NCI-H345 treated with DMSO at 0.1 percent for 48 hours (cell line): ENCODE measurements at regions not wholly inside any gene's neighbourhood (a gene's known extent, or its start where the extent isn't known, plus 50 kb on each side); places are given as distances from the start of the nearest gene placed in this dataset.
"Not testable (repeated sequence)": the region's sequence is repeated elsewhere in the genome, so short reads cannot be mapped to it uniquely, and the experiment has no call there.

Experiments used
- DNase-seq: peaks from one replicate; lab custom pipeline; 2025; ENCODE audit not compliant: unreplicated experiment; lab: John Stamatoyannopoulos, UW

GRCh38 chr2:223176970-223177369 lies 125.0 kb downstream of the KCNE4 start:
- no peak for DNase-seq

- no peak for DNase-seq
These were observed 128.5 kb downstream of the KCNE4 start for GRCh38 chr2:223180463-223180862.

- no peak for DNase-seq
These were observed 129.6 kb downstream of the KCNE4 start for GRCh38 chr2:223181561-223181960.

DNA sequence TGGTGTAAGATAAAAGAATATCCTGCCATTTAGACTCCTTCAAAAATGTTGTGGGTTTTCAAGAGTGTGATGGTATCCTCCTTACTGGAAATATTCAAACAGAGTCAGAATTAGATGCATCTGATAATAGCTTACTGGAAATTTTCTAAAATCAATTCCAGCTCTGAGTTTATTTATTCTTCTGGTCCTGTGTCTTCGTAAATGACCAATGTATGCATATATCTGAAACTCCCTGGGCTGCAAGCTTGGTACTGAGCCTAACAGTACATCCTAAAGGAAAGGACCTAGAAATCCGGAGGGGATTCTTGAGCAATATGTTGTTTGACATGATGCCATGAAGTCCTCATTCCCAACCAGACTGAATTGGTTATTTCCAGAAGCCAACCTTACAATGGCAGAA lies 130.4 kb downstream of the KCNE4 start:
- no peak for DNase-seq

- no peak for DNase-seq
These were observed 133.6 kb downstream of the KCNE4 start for GRCh38 chr2:223185638-223186037.

GRCh38 chr2:223187256-223187655 lies 135.3 kb downstream of the KCNE4 start:
- no peak for DNase-seq

DNA sequence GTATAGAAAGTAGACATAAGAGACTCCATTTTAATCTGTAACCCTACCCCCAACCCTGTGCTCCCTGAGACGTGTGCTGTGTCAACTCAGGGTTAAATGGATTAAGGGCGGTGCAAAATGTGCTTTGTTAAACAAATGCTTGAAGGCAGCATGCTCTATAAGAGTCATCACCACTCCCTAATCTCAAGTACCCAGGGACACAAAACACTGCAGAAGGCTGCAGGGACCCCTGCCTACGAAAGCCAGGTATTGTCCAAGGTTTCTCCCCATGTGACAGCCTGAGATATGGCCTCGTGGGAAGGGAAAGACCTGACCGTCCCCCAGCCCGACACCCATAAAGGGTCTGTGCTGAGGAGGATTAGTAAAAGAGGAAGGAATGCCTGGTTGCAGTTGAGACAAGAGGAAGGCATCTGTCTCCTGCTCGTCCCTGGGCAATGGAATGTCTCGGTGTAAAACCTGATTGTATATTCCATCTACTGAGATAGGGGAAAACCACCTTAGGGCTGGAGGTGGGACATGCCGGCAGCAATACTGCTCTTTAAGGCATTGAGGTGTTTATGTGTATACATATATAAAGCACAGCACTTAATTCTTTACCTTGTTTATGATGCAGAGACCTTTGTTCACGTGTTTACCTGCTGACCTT lies 138.7 kb downstream of the KCNE4 start:
- DNase-seq, result not testable (repeated sequence)

GRCh38 chr2:223196331-223196730 lies 144.3 kb downstream of the KCNE4 start:
- no peak for DNase-seq

- no peak for DNase-seq
These were observed 145.1 kb downstream of the KCNE4 start for GRCh38 chr2:223197046-223197445.

DNA sequence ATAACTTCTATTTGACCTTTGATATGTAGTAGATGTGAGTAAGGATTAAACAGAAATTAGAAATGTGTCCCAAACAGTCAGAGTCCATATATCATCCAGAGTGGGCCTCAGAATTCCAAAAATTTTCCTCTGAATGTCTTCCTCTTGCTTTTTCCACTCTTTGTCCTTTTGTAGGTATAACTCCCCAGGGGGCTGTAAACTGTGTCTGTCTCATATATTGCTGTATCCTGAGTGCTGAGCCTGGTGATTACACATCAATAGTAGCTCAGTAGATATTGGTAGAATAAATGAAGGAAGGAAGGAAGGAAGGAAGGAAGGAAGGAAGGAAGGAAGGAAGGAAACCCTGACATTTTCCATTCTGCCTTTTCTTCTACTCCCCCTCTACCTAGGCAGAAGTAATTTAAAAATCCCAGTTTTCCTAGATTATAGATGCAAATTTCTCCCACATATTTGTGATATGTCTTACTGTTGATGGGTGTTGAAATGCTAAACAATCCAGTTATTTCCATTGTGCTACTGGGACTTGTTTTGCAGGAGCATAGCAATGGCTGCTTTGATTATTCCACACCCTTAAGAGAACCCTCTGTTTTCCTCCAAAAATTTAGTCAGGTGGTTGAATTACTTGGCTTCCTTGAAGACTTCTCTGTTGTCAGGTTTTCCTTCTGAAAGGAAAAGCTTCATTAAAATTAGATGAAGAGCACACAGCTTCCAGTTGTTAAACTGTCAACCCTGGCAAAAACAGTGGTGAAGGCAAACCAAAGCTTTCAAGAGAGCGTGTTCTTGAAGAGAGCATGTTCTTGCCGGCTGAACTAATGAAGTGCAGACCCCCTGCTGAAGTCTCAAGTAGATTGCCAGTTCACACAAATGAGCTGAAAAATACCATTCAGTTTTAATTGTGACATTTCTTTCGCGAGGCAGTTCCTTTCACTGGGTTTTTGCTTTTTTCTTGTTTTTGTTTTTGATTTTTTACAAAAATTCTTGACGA lies 147.8 kb downstream of the KCNE4 start:
- DNase-seq, result no peak

DNA sequence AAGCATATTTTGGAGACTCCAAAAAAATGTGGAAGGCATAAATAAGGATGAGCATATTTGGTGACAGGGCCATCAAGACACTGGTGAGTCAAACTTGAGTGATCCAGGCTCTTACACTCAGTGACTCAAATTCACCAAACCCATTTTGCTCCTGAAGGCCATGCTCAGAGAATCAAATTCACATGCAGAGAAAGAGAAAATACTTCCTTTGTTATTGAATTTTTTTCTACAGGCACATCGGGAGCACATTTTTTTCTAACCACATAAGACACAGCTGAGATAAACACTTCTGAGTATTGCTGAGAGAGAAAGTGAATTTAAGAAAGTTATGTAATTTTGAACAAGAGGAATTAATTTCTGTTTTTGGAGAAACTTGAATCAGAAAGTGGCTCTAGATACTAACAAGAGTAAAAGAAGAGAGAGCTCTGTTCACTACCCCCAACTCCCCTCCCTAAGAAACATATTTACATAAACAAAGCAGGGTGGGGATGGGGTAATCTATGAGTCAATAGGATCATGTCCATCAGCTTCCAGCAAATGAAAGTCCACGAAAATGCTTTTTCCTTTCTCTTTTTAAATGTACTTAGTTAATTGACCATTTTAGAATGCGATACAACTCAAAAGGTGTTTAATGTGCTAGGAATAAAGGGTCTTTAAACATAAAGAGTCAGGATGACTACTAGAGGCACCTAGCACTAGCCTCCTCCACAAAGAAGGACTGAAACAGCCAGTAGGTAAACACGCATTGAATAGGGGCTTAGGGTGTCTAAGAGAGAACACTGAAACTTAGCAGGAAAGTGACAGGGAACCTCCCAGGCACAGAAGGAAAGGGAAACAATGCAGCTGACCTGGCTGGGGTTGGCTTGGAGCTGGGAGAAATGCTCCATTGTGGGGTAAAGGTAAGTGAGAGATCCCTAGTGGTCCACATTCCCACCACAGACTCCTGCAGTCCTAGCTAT lies 152.3 kb downstream of the KCNE4 start:
- DNase-seq, result no peak

GRCh38 chr2:223210489-223210888 lies 158.5 kb downstream of the KCNE4 start:
- DNase-seq, result no peak

- no peak for DNase-seq
These were observed 162.6 kb downstream of the KCNE4 start for GRCh38 chr2:223214394-223215253.

GRCh38 chr2:223215254-223215516 lies 163.2 kb downstream of the KCNE4 start:
- DNase-seq, result no peak

DNA sequence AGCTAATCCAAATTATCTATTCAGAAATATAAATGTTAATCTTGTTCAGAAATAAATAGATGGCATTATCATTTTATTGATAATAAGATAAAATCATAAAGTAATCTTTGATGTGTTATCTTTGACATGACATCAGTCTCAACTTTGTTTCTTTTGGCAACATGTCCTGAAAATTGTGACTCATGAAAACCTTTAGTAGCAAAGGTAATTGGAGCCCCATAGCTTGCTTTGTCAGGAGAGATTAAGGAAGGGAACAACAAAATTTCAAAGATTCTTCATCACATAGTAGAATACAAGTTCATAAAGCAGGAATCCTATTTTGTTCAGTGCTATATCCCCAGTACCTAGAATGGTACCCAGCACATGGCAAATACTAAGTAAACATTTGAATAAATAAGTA lies 165.4 kb downstream of the KCNE4 start:
- no peak for DNase-seq

DNA sequence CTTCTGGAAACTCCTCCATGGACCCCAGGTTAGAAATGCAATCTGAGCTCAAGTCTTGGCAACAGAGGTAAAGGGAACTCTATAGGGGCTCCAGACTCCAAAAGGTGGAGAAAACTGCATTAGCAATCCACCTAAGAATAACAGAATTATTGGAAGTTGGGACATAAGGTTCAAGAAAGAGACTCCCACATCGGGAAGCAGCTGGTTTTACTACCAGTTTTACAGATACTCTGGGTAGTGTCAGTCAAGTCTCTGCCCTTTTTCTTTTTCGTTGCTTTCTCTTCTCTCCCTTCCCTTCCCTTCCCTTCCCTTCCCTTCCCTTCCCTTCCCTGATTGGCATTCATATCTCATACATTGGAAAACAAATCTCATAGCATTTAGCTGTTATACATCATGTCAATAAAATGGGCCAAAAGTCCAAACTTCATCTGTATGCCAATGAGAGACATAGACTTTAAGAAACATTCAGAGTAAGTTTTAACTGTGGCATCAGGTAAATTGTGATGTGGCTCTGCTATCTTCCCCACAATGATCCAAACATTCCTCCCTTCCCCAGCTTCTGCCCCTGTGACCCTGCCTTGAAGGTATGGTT lies 166.7 kb downstream of the KCNE4 start:
- DNase-seq, result no peak

DNA sequence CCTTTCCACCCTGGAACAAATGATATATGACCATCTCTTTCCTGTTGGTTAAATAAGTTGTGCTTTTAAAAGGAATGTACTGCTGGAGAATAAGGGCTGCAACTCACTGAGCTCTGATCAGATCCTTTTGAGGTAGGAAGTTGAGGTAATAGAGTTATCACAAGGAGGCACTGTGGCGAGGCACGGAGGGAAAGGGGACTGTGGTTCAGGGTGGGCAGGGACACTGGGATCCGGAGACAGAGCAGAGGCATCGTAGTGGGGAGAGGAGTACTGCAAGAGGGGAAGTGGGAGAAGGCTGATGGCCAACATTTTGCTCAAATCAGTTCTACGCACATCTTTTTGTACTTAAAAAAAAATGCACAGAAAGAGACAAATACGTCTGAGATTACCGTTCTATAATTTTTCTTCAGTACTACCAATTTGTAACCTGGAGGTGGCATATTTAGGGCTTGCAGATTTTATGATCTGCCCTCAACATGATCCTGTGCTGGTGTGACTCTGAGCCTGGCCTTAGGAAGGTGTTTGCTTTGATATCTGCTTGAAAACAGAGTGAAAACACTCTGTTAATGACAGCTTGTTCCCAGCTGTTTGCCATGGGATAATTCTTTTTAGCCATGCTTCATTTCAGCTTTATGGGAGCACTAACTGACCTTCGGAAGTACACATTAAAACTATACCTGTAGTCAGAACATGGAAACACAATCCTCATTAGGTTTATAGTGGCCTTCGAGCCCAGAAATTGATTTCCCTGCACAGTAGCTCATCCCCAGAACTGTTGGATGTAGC lies 168.1 kb downstream of the KCNE4 start:
- no peak for DNase-seq

GRCh38 chr2:223220658-223220925 lies 168.6 kb downstream of the KCNE4 start:
- DNase-seq, result no peak

GRCh38 chr2:223221139-223221835 lies 169.3 kb downstream of the KCNE4 start:
- DNase-seq, result no peak
